ACHN (cell line): ENCODE measurements at regions not wholly inside any gene's neighbourhood (a gene's known extent, or its start where the extent isn't known, plus 50 kb on each side); places are given as distances from the start of the nearest gene placed in this dataset.
"Not testable (repeated sequence)": the region's sequence is repeated elsewhere in the genome, so short reads cannot be mapped to it uniquely, and the experiment has no call there.

Source experiments
- DNase-seq: peaks from one replicate; pipeline ENCODE4 v3.0.0-alpha.2; 2015
- in situ Hi-C: cut with HindIII; loops from 2 replicates; pipeline ENCODE4 v1.10.0; 2017; ENCODE audit warnings: low sequenced_read_pairs, low pct_ligation_motif_present, low pct_unique_long_range_greater_than_20kb

- in situ Hi-C loops, result no loop called here
- DNase-seq, result no peak
Observed at GRCh38 chr5:23157169-23157568, 304.0 kb upstream of the CDH12 start.

GRCh38 chr5:23147625-23148024 is 294.5 kb upstream of the CDH12 start:
- DNase-seq, result no peak
- in situ Hi-C loops, result no loop called here

DNA sequence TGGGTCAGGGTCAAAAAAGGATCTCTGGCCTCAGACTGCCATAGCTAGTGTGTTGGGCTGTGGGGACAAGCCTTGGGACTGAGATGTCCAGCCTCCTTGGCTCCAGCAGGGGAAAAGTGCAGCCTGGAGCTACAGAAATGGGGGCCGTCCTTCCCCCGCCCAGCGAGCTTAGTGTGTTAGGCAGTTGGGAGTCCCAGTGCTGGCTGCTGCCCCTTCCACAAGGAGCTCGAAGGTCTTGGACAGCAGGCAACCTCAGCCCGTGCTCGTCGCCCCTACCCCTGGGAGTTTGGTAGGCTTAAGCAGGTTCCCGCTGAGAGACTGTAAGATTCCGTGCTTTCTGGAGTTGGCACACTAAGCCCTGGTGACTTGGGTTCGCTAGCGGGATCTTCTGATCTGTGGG is 293.0 kb upstream of the CDH12 start:
- in situ Hi-C loops, result no loop called here
- no peak for DNase-seq

GRCh38 chr5:23139338-23140171 is 286.4 kb upstream of the CDH12 start:
- in situ Hi-C loops, result no loop called here
- DNase-seq, result peak; percentile 37

GRCh38 chr5:23136958-23137357 is 283.8 kb upstream of the CDH12 start:
- DNase-seq, result no peak
- in situ Hi-C loops, result no loop called here

DNA sequence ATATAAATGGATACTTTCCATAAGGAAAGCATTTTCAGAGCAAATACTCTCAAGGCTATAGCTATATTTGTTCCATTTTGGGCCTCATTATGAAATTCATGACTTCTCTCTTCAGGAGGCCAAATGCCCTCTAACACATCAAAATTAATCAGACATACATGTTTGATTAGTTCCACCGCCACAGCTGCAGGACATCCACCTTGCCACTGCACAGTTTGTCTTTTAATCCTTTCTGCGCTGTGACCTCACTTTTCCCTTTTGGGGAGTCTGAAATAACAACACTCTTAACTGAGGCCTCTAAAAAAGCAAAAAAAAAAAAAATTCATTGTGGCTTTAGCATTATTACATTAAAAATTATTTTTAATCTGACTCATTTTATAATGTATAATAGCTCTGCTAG is 279.1 kb upstream of the CDH12 start:
- DNase-seq, result no peak
- in situ Hi-C loops, result no loop called here

- no peak for DNase-seq
- in situ Hi-C loops, result no loop called here
Observed at GRCh38 chr5:23112237-23112636, 259.1 kb upstream of the CDH12 start.

DNA sequence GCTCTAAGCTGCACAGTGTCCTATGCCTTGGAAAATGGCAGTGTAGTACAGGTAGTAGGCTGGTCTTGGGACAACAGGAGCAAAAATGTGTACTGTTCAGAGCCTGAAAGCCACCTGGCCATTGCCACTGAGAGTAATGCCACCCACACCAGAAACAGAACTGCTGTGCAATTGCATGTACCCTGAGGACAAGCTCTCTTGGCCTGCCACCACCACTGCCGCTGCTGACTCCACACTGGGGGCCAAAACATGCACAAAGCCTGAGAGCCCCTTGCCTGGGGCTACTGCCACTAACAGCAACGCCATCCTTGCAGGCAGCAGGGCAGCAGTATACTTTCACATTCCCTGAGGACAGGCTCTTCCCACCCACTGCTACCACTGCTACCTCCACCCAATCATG is 251.9 kb upstream of the CDH12 start:
- in situ Hi-C loops, result no loop called here
- no peak for DNase-seq

- no peak for DNase-seq
- in situ Hi-C loops, result no loop called here
Observed at GRCh38 chr5:23103566-23103965, 250.4 kb upstream of the CDH12 start.

GRCh38 chr5:23095418-23095817 is 242.3 kb upstream of the CDH12 start:
- DNase-seq, in situ Hi-C loops: not testable (repeated sequence)

DNA sequence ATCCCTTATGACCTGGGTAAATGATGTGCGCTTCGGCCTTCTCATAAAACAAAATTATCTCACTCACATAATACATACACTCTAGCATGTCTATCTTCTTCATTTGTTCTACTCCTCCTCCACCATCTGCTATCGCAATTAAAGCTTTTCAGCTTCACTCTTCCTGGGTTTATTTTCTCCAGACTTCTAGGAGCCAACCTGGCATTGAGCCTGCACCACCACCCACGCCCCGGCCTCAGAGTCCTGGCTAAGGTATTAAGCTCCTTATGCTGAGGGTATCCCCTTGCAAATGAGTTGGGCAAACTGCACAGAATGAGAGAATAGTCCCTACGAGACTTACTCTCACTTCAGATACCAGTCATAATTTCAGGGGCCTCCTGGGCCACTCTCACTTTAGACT is 236.1 kb upstream of the CDH12 start:
- DNase-seq, result no peak
- in situ Hi-C loops, result no loop called here

- in situ Hi-C loops, result no loop called here
- DNase-seq, result no peak
Observed at GRCh38 chr5:23084815-23085214, 231.7 kb upstream of the CDH12 start.

DNA sequence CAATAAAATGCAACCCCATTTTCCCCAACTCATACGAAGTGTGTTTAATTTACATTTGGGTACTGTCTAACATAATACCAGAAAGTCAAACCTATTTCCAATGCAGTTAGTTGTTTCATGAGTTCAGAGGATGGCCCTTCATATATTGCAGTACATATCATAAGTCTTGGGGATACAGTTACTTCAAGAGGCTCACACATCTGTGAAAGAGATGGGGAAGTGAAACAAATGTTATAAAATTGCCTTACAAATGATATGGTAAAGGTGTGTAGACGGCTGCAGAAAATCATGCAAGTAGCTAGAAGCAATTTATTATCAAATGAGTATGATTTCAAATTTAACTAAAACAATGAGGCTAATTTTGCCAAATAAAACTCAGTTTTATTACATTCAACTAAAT is 219.0 kb upstream of the CDH12 start:
- no peak for DNase-seq
- in situ Hi-C loops, result no loop called here

DNA sequence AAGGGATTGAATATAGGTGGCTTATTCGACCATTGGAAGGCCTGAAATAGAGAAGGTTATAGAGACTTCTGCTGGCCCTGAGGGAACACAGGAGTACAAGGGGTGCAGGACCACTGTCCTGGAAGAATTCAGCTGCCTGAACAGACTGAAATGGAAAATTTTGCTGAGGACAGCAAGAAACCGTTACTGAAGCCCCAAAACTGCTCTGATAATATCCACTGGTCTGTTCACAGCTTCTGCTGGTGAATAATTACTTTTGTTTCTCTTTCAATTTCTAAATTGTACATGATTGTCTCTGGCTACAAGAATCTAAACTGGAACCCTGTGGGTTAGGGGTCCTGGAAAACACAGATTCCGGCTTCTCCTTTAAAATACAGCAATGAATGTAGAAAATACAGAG is 218.5 kb upstream of the CDH12 start:
- no peak for DNase-seq
- in situ Hi-C loops, result no loop called here

- in situ Hi-C loops, result no loop called here
- no peak for DNase-seq
Observed at GRCh38 chr5:23064710-23065109, 211.6 kb upstream of the CDH12 start.

DNA sequence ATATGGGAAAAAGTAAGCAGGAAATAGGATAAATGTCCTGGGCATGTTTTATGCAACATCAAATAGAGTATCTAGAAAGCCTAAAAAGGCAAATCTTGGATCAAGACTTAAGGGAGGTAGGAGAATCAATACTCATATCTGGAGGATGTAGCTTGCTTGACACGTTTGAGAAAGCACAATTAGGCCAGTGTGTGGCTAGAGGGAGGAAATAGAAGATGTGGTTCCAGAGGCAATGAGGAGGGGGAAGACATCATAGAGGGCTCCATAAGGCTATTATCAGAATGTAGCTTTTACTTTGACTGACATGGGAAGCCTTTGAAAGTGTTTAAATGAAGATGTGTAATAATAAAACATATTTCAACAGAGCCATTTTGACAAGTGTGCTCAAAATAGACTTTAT is 200.7 kb upstream of the CDH12 start:
- in situ Hi-C loops, result no loop called here
- no peak for DNase-seq

DNA sequence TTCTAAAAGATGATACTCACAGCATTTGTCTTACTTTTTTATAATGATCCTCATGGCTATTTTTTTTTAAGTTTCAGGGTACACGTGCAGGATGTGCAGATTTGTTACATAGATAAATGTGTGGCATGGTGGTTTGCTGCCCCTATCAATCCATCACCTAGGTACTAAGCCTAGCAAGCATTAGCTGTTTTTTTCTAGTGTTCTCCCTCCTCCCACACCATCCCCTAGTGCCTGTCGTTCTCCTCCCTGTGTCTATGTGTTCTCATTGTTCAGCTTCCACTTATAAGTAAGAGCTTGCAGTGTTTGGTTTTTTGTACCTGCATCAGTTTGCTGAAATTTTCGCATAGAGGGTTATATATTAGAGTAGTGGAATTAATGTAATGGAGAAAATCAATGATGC is 189.1 kb upstream of the CDH12 start:
- in situ Hi-C loops, result no loop called here
- DNase-seq, result no peak

GRCh38 chr5:23035555-23036090 is 182.5 kb upstream of the CDH12 start:
- in situ Hi-C loops, result no loop called here
- DNase-seq, result no peak

DNA sequence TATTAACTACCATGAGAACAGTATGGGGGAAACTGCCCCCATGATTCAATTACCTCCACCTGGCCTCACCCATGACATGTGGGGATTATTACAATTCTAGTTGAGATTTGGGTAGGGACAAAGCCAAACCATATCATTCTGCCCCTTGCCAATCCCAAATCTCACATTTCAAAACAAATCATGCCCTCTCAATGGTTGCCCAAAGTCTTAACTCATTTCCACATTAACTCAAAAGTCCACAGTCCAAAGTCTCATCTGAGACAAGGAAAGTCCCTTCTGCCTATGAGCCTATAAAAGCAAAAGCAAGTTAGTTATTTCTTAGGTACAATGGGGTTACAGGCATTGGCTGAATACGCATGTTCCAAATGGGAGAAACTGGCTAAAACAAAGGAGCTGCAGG is 180.7 kb upstream of the CDH12 start:
- no peak for DNase-seq
- in situ Hi-C loops, result no loop called here

- in situ Hi-C loops, result no loop called here
- DNase-seq, result no peak
Observed at GRCh38 chr5:23029290-23029689, 176.1 kb upstream of the CDH12 start.
